ENCODE measurements at regions not wholly inside any gene's neighbourhood (a gene's known extent, or its start where the extent isn't known, plus 50 kb on each side); places are given as distances from the start of the nearest gene placed in this dataset.

- intact Hi-C loops (cut with DNase I), result no loop called here
- TF ChIP-seq CTCF (IDR thresholded peaks at IDR 0.05) (no peak), POLR2A (IDR thresholded peaks at IDR 0.05) (no peak)
- 82% methylated on average over 4 of the region's 4 CpGs for WGBS
- Histone ChIP-seq H3K36me3 (no peaks in the 10 kb centered on the region), H3K4me1 (replicated peaks) (no peaks in the 10 kb centered on the region), H3K4me3 (no peak overlapping the region), H3K27me3 (replicated peaks; ENCODE audit: insufficient read depth) (no peaks in the 10 kb centered on the region), H3K27ac (no peak overlapping the region), H3K9me3 (no peaks in the 10 kb centered on the region)
- no peak for DNase-seq (ENCODE audit: low spot score)
Measured at GRCh38 chr7:52247518-52247917, 787.9 kb upstream of the POM121L12 start.

- Histone ChIP-seq H3K4me3 (no peak overlapping the region), H3K9me3 (no peaks in the 10 kb centered on the region), H3K4me1 (replicated peaks) (no peaks in the 10 kb centered on the region), H3K27me3 (replicated peaks; ENCODE audit: insufficient read depth) (no peaks in the 10 kb centered on the region), H3K27ac (no peak overlapping the region), H3K36me3 (no peaks in the 10 kb centered on the region)
- DNase-seq (ENCODE audit: low spot score), result no peak
- 47% methylated on average over 3 of the region's 3 CpGs for WGBS
- TF ChIP-seq CTCF (IDR thresholded peaks at IDR 0.05), result no peak
- intact Hi-C loops (cut with DNase I), result no loop called here
Measured at GRCh38 chr7:52243685-52244084, 791.7 kb upstream of the POM121L12 start.

DNA sequence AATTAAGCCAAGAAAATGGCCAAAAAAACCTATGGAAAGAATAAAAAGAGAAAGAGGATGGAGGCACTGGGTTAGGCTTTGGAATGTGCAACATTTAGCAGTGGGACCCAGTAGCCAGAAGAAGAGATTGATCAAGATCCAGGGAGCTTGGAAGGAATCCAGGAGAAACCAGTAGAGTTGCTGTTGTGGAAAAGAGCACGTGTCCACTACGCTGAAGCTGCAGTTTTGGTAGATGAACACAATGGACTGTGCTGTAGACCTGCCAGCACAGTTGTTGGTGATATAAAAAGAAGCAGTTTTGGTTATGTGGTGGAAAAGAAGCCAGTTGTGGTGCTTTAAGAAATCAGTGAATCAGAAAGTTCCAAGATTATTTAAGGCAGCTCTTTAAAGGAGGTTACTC lies 802.2 kb upstream of the POM121L12 start:
- Histone ChIP-seq H3K27ac (no peak overlapping the region), H3K27me3 (replicated peaks; ENCODE audit: insufficient read depth) (no peaks in the 10 kb centered on the region), H3K4me3 (no peak overlapping the region), H3K4me1 (replicated peaks) (no peaks in the 10 kb centered on the region), H3K36me3 (no peaks in the 10 kb centered on the region), H3K9me3 (no peaks in the 10 kb centered on the region)
- WGBS, result 80% methylated on average over 2 of the region's 2 CpGs
- no peak for DNase-seq (ENCODE audit: low spot score)
- TF ChIP-seq POLR2A (IDR thresholded peaks at IDR 0.05) (no peak), POLR2AphosphoS5 (IDR thresholded peaks at IDR 0.05) (no peak), CTCF (IDR thresholded peaks at IDR 0.05) (no peak)
- intact Hi-C loops (cut with DNase I), result no loop called here

DNA sequence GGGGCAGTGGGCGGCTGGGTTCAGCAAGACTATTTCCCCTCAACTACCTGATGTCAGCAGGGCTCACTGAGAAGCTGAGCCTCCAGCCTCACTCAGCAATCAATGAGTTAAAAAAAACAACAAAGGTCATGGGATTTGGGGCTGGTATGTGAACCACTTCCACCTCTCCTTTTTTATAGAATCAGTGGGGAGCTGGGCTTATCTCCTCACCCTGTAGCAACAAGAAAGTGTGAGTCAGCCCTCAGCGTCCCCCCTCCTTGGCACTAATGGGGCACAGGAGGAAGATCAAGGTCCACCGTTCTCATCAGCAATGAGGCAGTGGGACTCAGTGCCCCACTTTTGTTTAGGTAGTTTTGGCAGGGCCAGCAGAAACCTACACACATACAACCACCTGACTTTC lies 823.5 kb upstream of the POM121L12 start:
- Histone ChIP-seq H3K27me3 (replicated peaks; ENCODE audit: insufficient read depth) (no peaks in the 10 kb centered on the region), H3K9me3 (no peaks in the 10 kb centered on the region), H3K27ac (no peak overlapping the region), H3K4me1 (replicated peaks) (no peaks in the 10 kb centered on the region), H3K36me3 (no peaks in the 10 kb centered on the region), H3K4me3 (no peak overlapping the region)
- 78% methylated on average over 3 of the region's 3 CpGs for WGBS
- intact Hi-C loops (cut with DNase I), result no loop called here
- DNase-seq (ENCODE audit: low spot score), result no peak
- TF ChIP-seq CTCF (IDR thresholded peaks at IDR 0.05), result no peak
- no peak for TF ChIP-seq POLR2AphosphoS5 (IDR thresholded peaks at IDR 0.05)
- no peak for TF ChIP-seq POLR2A (IDR thresholded peaks at IDR 0.05)

DNA sequence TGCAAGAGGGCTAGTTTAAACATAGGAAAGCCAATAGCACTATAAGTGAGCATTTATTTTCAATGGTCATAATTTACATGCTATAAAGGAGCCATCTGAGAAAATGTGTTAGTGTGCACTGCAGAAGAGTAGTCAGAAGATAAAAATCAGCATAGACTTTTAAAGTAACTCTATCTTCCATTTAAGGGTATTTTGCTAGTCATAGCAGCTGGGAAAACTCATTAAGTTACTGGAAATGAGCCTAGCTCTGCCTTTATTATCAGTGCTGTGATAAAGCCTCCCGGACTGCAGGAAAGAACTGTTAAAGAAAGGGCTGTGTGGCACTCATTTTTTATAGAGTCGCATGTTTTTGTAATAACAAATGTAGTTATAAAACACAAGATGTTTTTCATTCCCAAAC lies 825.8 kb upstream of the POM121L12 start:
- H3K9me3 ChIP-seq, result no peaks in the 10 kb centered on the region
- H3K27ac ChIP-seq, result no peak overlapping the region
- intact Hi-C loops (cut with DNase I), result no loop called here
- TF ChIP-seq POLR2AphosphoS5 (IDR thresholded peaks at IDR 0.05) (no peak), POLR2A (IDR thresholded peaks at IDR 0.05) (no peak)
- H3K27me3 ChIP-seq (replicated peaks; ENCODE audit: insufficient read depth), result no peaks in the 10 kb centered on the region
- WGBS, result 11% methylated on average over 2 of the region's 2 CpGs
- no peaks in the 10 kb centered on the region for H3K4me1 ChIP-seq (replicated peaks)
- H3K4me3 ChIP-seq, result no peak overlapping the region
- no peaks in the 10 kb centered on the region for H3K36me3 ChIP-seq
- DNase-seq (ENCODE audit: low spot score), result no peak
